AG20443 (cell line): ENCODE measurements at regions not wholly inside any gene's neighbourhood (a gene's known extent, or its start where the extent isn't known, plus 50 kb on each side); places are given as distances from the start of the nearest gene placed in this dataset.
"Not testable (repeated sequence)": the region's sequence is repeated elsewhere in the genome, so short reads cannot be mapped to it uniquely, and the experiment has no call there.

Experiments
- DNase-seq: peaks from one replicate; pipeline ENCODE4 v3.0.0; 2012; ENCODE audit warnings: low spot score, mixed read lengths

DNA sequence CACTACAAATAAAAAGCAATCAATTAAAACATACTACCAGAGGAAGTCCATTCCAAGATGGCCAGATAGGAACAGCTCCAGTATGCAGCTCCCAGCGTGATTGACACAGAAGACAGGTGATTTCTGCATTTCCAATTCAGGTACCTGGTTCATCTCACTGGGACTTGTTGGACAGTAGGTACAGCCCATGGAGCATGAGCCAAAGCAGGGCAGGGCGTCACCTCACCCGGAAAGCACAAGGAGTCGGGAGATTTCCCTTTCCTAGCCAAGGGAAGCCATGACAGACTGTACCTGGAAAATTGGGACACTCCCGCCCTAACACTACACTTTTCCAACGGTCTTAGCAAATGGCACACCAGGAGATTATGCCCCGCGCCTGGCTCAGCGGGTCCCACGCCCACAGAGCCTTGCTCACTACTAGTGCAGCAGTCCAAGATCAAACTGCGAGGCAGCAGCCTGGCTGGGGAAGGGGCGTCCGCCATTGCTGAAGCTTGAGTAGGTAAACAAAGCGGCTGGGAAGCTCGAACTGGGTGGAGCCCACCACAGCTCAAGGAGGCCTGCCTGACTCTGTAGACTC, 106.0 kb downstream of the BUD13 start:
- DNase-seq: not testable (repeated sequence)

DNA sequence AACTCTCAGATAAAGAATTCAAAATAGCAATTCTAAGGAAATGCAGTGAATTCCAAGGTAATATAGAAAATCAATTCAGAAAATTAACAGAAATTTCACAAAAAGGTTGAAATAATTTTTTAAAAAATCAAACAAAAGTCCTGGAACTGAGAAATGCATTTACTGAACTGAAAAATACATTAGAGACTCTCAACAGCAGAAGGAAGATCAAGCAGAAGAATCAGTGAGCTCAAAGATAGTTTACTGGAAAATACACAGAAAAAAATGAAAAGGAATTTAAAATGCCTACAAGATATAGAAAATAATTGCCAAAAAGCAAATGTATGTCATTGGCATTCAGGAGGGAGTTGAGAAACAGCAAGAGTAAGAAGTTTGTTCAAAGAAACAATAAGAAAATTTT, 107.3 kb downstream of the BUD13 start:
- no peak for DNase-seq

DNA sequence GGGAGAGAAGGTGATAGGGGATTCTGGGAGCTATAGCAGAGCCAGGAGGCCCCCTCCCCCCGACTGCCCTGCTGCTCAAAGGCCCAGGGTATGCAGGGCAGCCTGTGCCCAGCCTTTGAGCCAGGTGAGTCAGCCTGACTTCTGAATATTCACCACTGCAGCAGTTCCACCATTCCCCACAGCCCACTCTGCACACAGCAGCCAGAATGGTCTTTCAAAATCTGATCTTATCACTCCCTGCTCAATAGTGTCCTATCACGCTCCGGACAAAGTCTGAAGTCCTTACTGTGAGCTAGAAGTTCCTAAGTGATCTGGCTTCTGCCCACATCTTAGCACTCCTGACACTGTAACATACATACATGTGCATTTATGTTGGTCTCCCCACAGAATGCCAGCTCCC, 111.7 kb downstream of the BUD13 start:
- DNase-seq: no peak

DNA sequence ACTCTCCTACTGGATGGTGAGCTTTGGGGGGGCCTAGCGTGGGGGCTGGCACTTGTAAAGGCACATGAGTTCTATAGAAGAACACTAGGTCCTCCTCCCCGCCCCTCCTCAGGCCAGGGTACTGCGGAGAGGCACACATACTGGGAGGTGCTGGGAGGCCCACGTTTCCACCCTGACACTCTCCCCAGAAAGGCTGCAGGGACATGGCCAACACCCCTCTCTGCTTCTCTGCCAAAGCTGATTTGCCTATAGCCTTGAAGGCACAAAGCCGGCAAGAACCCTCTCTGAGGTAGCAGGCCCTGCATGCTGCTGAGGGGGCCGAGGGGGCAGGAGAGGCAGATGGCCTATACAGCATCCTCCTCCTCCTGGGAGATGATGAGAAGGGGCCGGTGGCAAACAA, 112.8 kb downstream of the BUD13 start:
- no peak for DNase-seq

DNA sequence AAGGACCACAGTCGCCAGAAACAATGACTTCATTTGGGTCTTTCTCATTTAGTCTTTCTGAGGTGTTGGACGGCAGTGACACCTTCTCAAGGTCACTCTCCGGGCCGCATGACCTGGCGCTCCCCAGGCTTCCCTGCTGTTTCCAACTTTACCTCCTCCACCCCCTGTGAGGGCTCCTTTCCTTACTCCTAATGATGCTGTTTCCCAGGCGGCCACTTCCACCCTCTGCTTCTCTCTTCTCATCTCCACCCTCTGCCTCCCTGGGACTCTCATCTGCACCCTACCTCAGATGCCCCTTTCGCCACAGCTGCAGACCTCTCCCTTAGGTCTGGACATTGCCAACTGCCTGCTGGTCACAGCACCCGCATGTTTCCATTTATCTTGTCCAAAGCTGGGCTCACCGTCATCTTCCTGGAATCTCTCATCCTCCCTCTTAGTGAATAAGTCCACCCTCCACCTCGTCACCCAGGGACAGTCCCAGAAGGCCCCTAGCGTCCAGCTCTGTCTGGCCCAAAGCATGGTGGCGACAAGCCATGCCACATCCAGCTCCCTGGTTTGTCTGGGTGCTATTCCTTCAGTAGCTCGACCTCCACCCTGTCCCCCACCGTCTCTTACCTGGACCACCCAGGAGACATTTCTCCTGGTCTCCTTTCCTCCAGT, 113.8 kb downstream of the BUD13 start:
- no peak for DNase-seq

DNA sequence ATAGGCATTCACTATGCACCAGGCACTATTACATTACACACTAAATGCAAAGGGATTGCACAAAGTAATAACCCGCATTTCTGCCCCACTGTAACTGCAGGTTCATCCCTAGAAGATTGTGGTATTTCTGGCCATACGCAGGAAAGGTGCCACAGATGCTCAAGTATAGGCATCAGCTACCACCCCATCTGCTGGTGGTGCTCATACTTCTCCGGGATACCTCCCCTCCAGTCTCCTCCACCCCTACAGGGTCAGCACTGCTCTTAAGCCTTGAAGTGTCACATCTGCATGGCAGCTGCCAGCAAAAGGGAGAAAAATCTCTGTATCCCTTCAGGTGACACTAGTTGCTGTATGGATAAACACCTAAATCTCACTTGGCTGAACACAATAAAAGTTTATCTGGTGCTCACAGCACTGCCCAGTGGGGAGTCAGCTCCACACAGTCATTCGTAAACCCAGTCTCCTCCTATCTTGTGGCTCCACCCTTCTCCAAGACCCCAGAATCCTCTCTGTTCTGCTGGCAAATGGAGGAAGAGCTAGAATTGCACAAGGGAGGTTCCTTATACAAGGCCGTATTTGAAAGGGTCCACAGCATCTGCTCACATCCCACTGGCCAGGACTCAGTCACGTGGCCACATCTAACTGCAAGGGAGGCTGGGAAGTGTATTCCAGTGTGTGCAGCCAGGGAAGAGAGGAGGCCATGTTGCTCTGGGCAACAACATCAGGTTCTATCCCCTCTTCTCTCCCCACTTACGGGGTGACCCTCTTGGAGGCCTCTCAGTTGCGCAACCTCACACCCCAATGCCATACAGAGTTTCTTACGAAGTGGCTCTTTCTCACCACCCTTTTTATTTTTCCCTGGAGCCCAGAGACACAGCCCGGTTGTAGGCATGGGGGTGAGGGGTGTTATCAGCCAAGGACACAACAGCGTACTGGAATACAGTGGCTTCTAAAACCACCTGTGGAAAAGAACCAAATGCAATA, 114.7 kb downstream of the BUD13 start:
- no peak for DNase-seq

DNA sequence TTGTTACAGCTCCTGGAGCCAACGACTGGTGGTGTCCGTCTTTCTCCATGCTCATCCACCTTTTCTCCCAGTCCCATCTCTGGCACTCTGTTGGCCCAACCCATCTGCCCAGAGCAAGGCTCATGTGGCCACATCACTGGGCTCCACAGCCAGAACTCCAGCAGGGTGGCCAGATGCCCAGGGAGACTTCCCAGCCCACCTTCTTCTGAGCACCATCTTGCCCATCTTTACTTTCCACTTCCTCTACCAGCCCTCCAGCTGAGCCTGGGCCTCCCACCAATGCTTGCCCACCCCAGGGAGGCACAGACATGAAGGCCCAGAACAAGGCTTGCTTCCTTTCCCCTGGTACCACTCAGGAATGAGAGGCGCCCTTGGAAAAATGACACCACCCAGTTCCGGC, 116.8 kb downstream of the BUD13 start:
- no peak for DNase-seq

DNA sequence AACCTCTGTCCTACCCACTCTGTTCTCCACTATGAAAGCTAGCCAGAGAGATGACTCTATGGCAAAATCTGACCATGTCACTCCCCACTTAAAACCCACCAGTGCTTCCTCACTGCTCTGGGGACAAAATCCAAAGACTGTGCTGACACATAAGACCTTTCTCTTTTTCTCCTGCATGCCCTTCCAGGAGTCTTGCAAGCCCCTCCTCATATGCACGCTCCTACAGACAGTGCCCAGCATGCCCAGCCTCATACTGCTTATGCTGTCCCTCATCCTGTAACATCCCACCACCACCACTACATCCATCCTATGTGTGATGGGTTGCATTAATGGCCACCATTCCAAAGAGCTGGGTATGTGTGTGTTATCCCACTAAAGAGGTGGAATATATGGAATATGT, 118.3 kb downstream of the BUD13 start:
- no peak for DNase-seq

DNA sequence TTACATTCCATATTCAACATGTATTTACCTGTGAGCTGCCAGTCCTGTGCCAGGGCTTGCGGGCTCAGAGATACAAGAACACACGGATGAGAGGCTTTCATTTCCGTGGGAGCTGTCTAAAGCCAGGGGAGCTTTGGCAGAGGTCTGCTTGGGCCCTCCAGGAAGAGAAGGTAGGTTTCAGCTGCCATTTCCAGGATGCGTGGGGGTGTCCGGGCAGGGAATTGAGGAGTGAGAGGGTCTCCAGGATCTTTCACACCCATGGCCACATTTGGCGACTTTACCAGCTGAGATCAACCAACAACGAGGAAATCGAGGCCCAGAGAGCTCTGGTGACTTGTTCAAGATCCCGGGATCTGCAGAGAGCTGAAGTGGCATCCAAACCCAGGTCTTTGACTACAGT, 119.6 kb downstream of the BUD13 start:
- no peak for DNase-seq

DNA sequence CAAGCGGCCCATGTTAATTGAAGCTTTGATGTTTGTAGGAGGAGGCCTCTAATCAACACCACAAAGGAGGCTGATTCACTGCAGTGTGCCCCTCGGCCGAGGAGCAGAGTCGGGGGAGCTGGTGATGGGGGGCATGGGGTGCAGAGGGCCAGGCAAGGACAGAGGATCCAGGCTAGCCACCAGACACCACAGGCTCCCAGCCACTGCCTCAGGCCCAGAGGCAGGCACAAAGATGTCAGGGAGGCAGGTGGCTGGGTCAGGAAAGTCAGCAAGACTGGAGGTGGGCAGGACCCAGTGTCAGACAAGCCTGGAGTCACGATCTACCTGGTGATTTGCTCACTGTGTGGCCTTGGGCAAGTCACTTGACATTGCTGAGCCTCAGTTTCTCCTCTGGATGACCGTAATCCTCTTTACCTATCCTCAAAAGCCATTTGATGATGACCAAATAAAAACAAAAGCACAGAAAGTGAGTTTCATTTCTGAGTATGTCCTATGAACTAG, 121.0 kb downstream of the BUD13 start:
- DNase-seq: no peak

DNA sequence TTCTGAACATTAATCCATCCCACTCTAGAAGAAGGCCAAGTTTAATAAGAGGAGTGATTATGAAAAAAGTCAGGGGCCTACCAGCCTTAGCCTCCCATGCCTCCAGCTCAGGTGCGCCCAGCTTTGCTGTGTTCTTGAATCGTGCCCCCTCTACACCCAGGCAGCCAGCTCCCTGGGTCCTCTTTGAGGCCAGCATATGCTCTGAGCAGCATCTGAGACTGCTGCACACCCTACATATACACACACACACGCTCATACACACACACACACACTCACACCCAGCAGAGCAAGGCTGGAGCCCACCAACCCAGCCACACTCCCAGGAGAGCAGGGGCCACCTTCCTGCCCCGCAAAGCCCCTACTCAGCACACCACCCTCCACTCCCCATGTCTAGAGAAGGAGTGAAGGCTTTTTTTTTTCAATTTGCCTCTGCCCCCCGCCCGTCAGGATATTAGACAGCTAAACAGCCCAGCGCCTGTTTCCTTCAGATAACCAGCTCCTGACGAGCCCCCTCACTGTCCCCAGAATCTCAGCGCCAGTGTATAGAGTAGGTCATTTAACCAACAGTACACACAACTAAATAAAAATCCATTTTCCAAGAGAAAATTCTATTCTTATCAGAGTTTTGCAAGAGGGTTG, 121.6 kb downstream of the BUD13 start:
- DNase-seq: no peak

DNA sequence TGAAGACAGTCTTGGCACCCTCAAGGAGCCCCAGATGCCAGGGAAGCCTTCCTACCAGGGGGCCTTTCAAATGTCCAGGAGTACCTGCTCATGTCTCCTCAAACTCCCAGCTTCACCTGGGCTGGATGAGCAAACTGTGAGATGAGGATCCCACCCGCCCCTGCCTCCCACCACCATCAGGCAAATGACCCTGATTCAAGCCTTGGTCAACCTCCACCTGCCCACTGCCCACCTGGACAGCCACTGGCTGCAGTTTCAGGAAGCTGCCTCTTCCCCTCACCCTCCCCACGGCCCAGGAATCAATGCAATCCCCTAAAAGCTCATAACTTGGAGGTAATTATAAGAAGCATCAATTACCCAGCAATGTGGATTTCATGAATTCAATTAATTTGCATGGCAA, 122.7 kb downstream of the BUD13 start:
- no peak for DNase-seq

DNA sequence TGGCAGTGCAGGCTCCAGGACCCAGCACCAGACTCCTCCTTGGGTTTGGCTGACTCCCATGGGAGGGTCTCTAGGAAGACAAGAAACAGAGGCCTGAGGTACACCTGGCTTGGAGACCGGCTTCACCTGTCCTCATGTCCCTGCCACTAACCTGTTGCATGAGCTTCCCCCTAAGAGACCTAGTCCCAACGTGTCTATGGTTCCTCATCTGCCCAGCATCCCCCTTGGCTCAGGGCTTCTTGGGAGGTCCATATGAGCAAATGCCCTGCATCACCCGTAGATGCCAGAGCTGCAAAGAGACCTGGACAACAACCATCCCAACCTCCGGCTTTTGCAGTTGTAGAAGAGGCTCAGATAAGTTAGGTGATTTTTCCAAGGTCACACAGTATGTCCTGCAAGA, 123.5 kb downstream of the BUD13 start:
- no peak for DNase-seq

DNA sequence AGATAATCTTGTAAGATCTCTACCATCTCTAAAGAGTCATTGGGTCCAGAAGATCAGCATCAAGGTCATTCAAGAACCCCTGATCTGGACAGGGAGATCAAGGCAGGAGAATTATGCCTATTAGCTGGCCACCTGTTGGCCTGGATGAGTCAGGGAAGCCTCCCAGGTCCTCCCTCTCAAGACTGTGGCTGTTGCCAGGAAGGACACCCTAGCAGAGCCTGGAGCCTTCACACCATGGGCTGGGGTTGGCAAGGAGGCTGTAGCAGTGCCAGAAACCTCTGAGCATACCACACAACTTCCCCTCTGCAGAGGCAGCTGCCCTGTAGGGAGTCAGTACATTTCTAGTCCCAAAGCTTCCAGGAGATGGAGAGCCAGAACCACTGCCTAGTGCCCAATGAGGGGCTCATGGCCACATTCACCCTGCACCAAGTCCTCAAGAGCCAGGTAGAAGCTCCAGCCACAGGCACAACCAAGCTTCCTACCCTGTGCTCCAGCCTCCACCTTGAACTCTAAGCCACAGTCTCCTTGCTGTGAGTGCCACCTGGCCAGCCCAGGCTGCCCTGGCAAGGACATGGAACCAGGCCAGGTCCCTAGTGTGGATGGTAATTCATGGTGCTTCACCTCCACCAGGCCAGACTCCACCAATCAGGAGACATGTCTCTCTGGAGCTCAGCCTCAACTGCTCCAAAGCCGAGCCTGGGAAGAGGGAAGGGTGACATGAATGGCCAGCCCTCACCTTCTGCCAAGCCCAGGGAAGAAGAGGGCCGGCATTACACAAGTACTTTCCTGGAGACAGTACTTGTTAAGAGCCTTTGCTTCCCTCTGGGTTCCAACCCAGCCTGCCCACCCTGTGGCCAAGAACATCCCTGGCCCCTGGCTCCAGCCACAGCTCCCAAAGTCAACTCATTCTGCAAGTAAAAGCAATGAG, 124.3 kb downstream of the BUD13 start:
- DNase-seq: no peak

DNA sequence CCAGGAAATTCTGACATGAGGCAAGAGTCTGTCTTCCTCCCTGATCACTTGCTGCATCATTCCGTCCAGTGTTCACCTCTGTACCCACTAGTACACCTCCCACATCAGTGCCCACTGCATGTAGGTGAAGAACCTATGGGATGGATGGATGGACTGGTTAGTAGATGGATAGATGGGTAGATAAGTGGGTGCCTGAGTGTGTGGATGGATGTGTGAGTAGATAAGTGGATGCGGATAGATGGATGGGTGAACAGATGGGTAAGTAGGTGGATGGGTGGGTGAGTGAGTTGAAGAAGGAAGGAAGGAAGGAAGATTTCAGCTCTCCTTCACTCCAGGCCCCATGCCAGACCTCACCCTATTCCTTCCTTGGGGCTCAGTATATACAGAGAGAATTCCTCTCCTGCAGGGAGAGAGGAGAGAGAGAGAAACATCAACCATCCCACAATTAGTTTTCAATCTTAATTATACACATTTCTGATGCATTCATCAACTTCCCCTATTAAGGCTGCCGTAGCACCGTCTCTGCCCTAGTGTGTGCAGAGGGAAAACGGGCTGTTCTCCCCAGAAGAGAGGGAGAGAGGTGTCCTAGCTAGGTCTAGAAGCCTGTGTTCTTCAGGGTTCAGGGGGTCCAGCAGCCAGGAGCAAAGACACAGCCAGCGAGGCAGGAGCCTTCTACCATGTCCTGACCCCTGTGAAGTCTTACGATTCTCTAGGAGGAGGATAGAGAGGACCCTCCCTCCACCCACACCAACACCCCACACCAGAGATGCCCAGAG, 125.3 kb downstream of the BUD13 start:
- DNase-seq: no peak

DNA sequence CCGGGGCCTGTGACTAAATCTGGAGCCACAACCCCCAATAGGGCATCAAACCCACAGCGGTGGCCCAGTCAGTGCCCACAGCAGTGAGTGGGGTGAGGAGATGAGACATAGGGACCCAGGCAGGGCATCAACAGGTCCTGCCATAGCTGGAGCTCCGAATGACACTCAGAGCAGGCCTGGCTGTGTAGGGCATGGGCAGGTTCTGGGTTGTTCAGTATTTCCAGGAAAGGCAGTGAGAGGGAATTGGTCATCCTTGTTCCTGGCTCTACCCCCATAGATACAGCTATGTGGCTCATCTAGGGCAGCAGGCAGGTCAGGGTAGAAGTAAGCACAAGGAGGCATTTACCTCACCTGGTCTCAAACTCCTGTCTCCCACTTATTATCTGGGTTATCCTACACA, 126.6 kb downstream of the BUD13 start:
- no peak for DNase-seq

DNA sequence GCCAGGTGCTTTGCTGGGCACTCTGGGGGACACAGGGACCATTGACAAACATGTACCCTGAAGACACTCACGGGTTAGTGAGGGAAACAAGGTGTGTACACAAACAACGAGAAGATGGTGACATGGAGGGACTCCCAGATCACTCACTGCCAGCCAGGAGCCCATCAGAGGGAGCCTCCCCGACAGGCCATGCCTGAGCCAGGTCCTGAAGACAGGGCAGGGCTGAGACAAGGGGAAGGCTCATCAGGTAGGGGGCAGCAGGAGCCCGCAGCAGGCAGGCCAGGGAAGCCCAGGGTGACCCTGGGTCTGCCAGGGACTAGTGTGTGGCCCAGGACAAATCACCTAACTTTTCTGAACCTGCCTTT, 127.9 kb downstream of the BUD13 start:
- DNase-seq: peak; percentile 4

DNA sequence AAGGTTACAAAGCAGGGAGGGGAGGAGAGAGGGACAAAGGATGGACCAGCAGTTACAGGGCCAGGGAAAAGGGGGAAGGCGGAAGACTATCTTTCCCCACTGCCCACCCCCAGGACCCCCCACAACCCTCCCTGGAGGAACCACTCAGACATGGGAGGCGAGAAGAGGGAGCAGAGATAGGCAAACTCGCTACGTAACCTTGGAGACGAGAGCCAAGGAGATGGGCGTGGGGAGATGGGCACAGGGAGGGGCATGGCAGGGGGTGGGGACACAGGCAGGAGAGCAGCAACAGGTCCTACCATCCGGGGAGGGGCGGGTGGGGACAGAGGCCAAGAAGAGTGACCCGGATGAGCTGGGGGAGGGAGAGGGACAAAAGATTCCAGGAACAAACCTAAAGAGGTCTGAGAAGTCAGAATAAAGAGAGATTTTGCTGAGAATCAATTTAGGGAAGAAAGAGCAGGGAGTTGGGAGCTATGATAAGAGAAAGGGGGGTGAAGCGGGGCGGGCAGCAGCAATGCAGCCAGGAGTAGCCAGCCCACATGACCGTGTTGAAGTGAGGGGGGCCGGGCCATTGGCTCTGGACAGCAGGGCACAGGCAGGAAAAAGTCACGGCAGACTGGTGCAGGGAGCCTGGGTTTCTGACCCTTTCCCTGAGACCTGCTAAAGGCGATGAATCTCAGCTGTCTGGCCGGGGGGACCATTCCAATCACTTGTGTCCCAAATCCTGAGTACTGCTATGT, 128.4 kb downstream of the BUD13 start:
- DNase-seq: peak; percentile 9

DNA sequence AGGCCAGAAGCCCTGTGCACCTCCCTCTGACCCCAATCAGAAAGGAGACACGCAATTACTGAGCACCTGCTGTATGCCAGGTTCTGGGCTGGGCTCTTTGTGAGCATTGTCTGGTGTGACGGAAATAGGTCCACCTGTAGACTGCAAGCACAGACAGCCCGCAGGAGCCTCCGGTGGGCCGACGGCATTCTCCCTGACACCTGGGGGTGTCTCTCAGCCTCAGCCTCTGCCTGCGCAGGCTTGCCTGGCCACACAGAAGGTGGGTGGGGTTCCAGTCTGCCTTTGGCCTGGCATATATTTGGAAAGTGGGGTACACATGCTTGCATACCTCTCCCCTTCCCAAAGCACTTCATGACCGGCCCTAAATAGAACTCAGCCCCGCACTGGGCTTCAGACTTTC, 129.3 kb downstream of the BUD13 start:
- DNase-seq: peak; percentile 4

DNA sequence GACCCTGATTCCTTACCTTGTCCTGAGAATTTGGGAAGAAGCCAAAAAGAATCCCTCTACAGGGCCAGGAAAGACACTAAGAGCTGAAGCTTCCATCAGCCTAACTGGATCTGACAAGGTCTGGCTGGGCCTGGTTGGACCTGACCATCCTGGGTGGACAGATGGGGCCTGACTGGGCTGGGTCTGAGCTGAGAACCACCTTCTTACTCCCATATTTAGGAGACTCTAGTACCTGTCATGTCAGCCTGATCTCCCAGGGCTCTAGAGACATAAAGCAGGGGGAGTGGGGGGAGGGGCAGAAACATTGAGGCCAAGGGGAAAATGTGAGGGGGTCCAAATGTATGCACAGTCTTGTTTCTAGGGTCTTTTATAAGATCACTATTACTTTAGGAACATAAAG, 129.9 kb downstream of the BUD13 start:
- DNase-seq: peak; percentile 3
